GM23338 (cell line): ENCODE measurements at regions not wholly inside any gene's neighbourhood (a gene's known extent, or its start where the extent isn't known, plus 50 kb on each side); places are given as distances from the start of the nearest gene placed in this dataset.

Source experiments
- ATAC-seq: fragments of 200-7000 bp; cut with Tn5 transposase; 3 replicates; pipeline ENCODE4 v1.9.1; 2020
- DNase-seq: peaks from one replicate; pipeline ENCODE4 v3.0.0-alpha.2; 2015; ENCODE audit warnings: low spot score
- H2AFZ ChIP-seq: fragments of 200-600 bp; sonication (generic); 2 replicates; pipeline ENCODE4 v1.8.0; 2016; ENCODE audit warnings: antibody characterized with exemption, mild to moderate bottlenecking, moderate library complexity
- H3F3A ChIP-seq: fragments of 200-600 bp; sonication (generic); replicated peaks from 2 replicates; pipeline ENCODE4 v1.8.0; 2017; ENCODE audit warnings: antibody characterized with exemption, mixed run types, low read depth
- H3K27ac ChIP-seq: fragments of 200-600 bp; sonication (generic); 2 replicates; pipeline ENCODE4 v1.6.1; 2016; ENCODE audit warnings: low read depth
- H3K27me3 ChIP-seq: fragments of 200-600 bp; sonication (generic); 2 replicates; pipeline ENCODE4 v1.8.0; 2016; ENCODE audit warnings: mild to moderate bottlenecking, mixed run types, moderate library complexity; ENCODE audit not compliant: insufficient read depth
- H3K36me3 ChIP-seq: fragments of 200-600 bp; sonication (generic); 2 replicates; pipeline ENCODE4 v1.8.0; 2016; ENCODE audit warnings: mild to moderate bottlenecking; ENCODE audit not compliant: insufficient read depth
- H3K4me1 ChIP-seq: fragments of 200-600 bp; sonication (generic); 2 replicates; pipeline ENCODE4 v1.8.0; 2016; ENCODE audit warnings: mild to moderate bottlenecking, moderate library complexity; ENCODE audit not compliant: insufficient read depth
- H3K4me2 ChIP-seq: fragments of 200-600 bp; sonication (generic); 2 replicates; pipeline ENCODE4 v1.7.1; 2017; ENCODE audit warnings: mixed run types
- H3K4me3 ChIP-seq: fragments of 200-600 bp; sonication (generic); 2 replicates; pipeline ENCODE4 v1.6.1; 2016; ENCODE audit warnings: mixed run types
- H3K79me2 ChIP-seq: fragments of 200-600 bp; sonication (generic); replicated peaks from 2 replicates; pipeline ENCODE4 v1.8.0; 2017; ENCODE audit warnings: mild to moderate bottlenecking; ENCODE audit not compliant: insufficient read depth
- H3K9me2 ChIP-seq: fragments of 200-600 bp; sonication (generic); 2 replicates; pipeline ENCODE4 v1.8.0; 2017; ENCODE audit not compliant: insufficient read depth
- H4K20me1 ChIP-seq: fragments of 200-600 bp; sonication (generic); replicated peaks from 2 replicates; pipeline ENCODE4 v1.8.0; 2017; ENCODE audit warnings: mild to moderate bottlenecking; ENCODE audit not compliant: insufficient read depth
- H3K27ac Mint-ChIP-seq: 2 replicates; pipeline ENCODE4 v1.8.0; 2020; ENCODE audit warnings: inconsistent platforms, mild to moderate bottlenecking, moderate library complexity, mixed read lengths
- H3K27me3 Mint-ChIP-seq: 3 replicates; pipeline ENCODE4 v1.8.0; 2022; ENCODE audit warnings: low read depth, mild to moderate bottlenecking, moderate library complexity, mixed read lengths, inconsistent platforms; ENCODE audit not compliant: insufficient read depth, poor library complexity
- H3K36me3 Mint-ChIP-seq: 3 replicates; pipeline ENCODE4 v1.8.0; 2021; ENCODE audit warnings: low read depth, mild to moderate bottlenecking, inconsistent platforms, moderate library complexity, mixed read lengths
- H3K4me1 Mint-ChIP-seq: 3 replicates; pipeline ENCODE4 v1.8.0; 2020; ENCODE audit warnings: mild to moderate bottlenecking, inconsistent platforms, mixed read lengths
- H3K4me3 Mint-ChIP-seq: 3 replicates; pipeline ENCODE4 v1.8.0; 2021; ENCODE audit warnings: moderate library complexity, mild to moderate bottlenecking, inconsistent platforms, mixed read lengths
- H3K9me3 Mint-ChIP-seq: 3 replicates; pipeline ENCODE4 v1.8.0; 2020; ENCODE audit warnings: moderate library complexity, mild to moderate bottlenecking, inconsistent platforms, mixed read lengths
- POLR2AphosphoS5 ChIP-seq: IDR thresholded peaks from 2 replicates; pipeline ENCODE4 v1.6.1; 2016; ENCODE audit warnings: antibody characterized with exemption, low read depth
- ZNF114 ChIP-seq: fragments of 250-450 bp; sonication (Bioruptor Pico); IDR thresholded peaks from 2 replicates; pipeline ENCODE4 v1.5.0; 2020; ENCODE audit warnings: mild to moderate bottlenecking, moderate library complexity
- ZNF331 ChIP-seq: fragments of 250-450 bp; sonication (Bioruptor Pico); IDR thresholded peaks from 2 replicates; pipeline ENCODE4 v1.5.0; 2020; ENCODE audit warnings: low read depth, mild to moderate bottlenecking, moderate library complexity
- TF ChIP-seq, protein P1 (sequence below): fragments of 250-450 bp; sonication (Bioruptor Pico); IDR thresholded peaks from 2 replicates; pipeline ENCODE4 v1.5.0; 2020; ENCODE audit warnings: mild to moderate bottlenecking, moderate library complexity
- TF ChIP-seq, protein P2 (sequence below): IDR thresholded peaks from one replicate; pipeline ENCODE4 v1.6.1; 2018; ENCODE audit warnings: antibody characterized with exemption; ENCODE audit not compliant: unreplicated experiment

DNA sequence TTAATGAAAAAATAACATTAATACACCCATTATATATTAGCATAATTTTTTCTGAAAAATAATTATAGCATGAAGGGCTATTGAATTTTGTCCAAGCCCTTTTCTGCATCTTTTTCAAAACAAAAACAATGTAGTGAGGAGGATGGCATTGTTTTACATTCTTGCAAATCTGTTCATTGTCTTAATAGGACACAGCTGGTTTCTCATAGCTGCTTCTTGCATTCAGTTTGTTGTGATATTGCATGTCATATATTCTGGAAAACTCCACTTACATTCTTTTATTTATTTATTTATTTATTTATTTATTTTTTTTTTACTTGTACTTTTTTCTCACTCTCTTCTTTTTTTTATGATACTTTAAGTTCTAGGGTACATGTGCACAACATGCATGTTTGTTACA is 107.4 kb downstream of the NR1D2 start (continued):
- TF ChIP-seq, protein P1, sequence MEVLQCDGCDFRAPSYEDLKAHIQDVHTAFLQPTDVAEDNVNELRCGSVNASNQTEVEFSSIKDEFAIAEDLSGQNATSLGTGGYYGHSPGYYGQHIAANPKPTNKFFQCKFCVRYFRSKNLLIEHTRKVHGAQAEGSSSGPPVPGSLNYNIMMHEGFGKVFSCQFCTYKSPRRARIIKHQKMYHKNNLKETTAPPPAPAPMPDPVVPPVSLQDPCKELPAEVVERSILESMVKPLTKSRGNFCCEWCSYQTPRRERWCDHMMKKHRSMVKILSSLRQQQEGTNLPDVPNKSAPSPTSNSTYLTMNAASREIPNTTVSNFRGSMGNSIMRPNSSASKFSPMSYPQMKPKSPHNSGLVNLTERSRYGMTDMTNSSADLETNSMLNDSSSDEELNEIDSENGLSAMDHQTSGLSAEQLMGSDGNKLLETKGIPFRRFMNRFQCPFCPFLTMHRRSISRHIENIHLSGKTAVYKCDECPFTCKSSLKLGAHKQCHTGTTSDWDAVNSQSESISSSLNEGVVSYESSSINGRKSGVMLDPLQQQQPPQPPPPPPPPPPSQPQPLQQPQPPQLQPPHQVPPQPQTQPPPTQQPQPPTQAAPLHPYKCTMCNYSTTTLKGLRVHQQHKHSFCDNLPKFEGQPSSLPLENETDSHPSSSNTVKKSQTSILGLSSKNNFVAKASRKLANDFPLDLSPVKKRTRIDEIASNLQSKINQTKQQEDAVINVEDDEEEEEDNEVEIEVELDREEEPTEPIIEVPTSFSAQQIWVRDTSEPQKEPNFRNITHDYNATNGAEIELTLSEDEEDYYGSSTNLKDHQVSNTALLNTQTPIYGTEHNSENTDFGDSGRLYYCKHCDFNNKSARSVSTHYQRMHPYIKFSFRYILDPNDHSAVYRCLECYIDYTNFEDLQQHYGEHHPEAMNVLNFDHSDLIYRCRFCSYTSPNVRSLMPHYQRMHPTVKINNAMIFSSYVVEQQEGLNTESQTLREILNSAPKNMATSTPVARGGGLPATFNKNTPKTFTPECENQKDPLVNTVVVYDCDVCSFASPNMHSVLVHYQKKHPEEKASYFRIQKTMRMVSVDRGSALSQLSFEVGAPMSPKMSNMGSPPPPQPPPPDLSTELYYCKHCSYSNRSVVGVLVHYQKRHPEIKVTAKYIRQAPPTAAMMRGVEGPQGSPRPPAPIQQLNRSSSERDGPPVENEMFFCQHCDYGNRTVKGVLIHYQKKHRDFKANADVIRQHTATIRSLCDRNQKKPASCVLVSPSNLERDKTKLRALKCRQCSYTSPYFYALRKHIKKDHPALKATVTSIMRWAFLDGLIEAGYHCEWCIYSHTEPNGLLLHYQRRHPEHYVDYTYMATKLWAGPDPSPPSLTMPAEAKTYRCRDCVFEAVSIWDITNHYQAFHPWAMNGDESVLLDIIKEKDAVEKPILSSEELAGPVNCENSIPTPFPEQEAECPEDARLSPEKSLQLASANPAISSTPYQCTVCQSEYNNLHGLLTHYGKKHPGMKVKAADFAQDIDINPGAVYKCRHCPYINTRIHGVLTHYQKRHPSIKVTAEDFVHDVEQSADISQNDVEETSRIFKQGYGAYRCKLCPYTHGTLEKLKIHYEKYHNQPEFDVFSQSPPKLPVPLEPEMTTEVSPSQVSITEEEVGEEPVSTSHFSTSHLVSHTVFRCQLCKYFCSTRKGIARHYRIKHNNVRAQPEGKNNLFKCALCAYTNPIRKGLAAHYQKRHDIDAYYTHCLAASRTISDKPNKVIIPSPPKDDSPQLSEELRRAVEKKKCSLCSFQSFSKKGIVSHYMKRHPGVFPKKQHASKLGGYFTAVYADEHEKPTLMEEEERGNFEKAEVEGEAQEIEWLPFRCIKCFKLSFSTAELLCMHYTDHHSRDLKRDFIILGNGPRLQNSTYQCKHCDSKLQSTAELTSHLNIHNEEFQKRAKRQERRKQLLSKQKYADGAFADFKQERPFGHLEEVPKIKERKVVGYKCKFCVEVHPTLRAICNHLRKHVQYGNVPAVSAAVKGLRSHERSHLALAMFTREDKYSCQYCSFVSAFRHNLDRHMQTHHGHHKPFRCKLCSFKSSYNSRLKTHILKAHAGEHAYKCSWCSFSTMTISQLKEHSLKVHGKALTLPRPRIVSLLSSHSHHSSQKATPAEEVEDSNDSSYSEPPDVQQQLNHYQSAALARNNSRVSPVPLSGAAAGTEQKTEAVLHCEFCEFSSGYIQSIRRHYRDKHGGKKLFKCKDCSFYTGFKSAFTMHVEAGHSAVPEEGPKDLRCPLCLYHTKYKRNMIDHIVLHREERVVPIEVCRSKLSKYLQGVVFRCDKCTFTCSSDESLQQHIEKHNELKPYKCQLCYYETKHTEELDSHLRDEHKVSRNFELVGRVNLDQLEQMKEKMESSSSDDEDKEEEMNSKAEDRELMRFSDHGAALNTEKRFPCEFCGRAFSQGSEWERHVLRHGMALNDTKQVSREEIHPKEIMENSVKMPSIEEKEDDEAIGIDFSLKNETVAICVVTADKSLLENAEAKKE, result no peak

DNA sequence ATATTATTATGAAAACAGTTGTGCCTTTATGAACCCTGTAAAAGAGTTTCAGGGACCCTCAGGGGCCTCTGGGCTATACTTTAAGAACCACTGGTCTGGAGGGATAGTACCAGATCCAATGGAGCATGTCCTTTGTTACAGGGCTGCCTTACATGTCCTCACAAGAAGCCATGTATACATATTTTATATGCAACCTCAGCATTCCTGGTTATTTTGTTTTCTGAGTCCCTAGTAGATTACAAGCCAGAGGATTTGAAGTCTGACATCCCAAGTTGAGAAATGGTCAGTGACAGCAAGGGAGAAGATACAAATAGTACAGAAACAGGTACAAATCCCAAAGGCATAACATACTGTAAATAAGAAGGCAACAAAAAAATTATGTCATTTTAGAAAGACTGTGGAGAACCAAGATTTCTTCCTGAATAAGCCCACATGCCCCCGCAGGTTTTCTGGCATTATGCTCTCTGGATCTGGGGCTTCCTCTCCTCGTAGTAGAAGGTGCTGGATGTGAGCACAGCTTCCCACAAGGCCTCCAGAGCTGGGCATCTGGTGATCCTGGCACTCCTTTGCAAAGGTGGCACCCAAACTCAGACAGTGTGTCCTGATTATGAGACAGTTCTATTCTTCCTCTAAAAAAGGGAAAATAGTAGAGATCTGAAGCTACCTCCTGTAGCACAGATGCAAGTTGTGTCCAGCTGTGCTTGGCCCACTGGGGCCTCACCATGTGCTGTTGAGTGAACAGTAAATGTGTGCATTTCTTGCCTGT is 114.0 kb downstream of the NR1D2 start:
- no peaks in the 10 kb centered on the region for H3K36me3 Mint-ChIP-seq
- Histone ChIP-seq H3K9me2 (no peaks in the 10 kb centered on the region), H3K79me2 (no peaks in the 10 kb centered on the region)
- TF ChIP-seq ZNF331 (CRISPR knock-in tag), result no peak
- TF ChIP-seq, protein P2, sequence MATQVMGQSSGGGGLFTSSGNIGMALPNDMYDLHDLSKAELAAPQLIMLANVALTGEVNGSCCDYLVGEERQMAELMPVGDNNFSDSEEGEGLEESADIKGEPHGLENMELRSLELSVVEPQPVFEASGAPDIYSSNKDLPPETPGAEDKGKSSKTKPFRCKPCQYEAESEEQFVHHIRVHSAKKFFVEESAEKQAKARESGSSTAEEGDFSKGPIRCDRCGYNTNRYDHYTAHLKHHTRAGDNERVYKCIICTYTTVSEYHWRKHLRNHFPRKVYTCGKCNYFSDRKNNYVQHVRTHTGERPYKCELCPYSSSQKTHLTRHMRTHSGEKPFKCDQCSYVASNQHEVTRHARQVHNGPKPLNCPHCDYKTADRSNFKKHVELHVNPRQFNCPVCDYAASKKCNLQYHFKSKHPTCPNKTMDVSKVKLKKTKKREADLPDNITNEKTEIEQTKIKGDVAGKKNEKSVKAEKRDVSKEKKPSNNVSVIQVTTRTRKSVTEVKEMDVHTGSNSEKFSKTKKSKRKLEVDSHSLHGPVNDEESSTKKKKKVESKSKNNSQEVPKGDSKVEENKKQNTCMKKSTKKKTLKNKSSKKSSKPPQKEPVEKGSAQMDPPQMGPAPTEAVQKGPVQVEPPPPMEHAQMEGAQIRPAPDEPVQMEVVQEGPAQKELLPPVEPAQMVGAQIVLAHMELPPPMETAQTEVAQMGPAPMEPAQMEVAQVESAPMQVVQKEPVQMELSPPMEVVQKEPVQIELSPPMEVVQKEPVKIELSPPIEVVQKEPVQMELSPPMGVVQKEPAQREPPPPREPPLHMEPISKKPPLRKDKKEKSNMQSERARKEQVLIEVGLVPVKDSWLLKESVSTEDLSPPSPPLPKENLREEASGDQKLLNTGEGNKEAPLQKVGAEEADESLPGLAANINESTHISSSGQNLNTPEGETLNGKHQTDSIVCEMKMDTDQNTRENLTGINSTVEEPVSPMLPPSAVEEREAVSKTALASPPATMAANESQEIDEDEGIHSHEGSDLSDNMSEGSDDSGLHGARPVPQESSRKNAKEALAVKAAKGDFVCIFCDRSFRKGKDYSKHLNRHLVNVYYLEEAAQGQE, result no peak
- TF ChIP-seq, protein P1, result no peak
- no peak for TF ChIP-seq POLR2AphosphoS5
- no peak for TF ChIP-seq ZNF114 (CRISPR knock-in tag)

More for the DNA sequence above, 114.0 kb downstream of the NR1D2 start:
- no peaks in the 10 kb centered on the region for H3K36me3 ChIP-seq
- no peaks in the 10 kb centered on the region for H3K27me3 ChIP-seq
- H3K4me3 Mint-ChIP-seq, result no peak overlapping the region
- no peak for DNase-seq
- H3K4me3 ChIP-seq, result no peak overlapping the region
- H3K27ac ChIP-seq, result no peak overlapping the region
- H3F3A ChIP-seq, result no peaks in the 10 kb centered on the region
- H3K27ac Mint-ChIP-seq, result no peak overlapping the region
- no peaks in the 10 kb centered on the region for H4K20me1 ChIP-seq
- no peak overlapping the region for H3K4me2 ChIP-seq
- no peak for ATAC-seq
- H3K27me3 Mint-ChIP-seq, result no peaks in the 10 kb centered on the region
- peaks cover 4% of the 10 kb centered on the region; the same call in 2 of the 3 replicates for H3K4me1 Mint-ChIP-seq
- no peaks in the 10 kb centered on the region for H3K4me1 ChIP-seq
- H3K9me3 Mint-ChIP-seq, result no peaks in the 10 kb centered on the region
- no peak overlapping the region for H2AFZ ChIP-seq
